ENCODE measurements at regions not wholly inside any gene's neighbourhood (a gene's known extent, or its start where the extent isn't known, plus 50 kb on each side); places are given as distances from the start of the nearest gene placed in this dataset.

GRCh38 chr3:105118905-105119304 lies 247.8 kb upstream of the ALCAM start:
- no peak for TF ChIP-seq CTCF (IDR thresholded peaks at IDR 0.05; ENCODE audit: low read depth, low read length)
- TF ChIP-seq MAX (IDR thresholded peaks at IDR 0.05; ENCODE audit: low read depth, low read length), result no peak
- no peak for TF ChIP-seq POLR2A (IDR thresholded peaks at IDR 0.05; ENCODE audit: extremely low read depth, insufficient read length)

Measured in NB4 (cell line).